ENCODE measurements at regions not wholly inside any gene's neighbourhood (a gene's known extent, or its start where the extent isn't known, plus 50 kb on each side); places are given as distances from the start of the nearest gene placed in this dataset.

DNA sequence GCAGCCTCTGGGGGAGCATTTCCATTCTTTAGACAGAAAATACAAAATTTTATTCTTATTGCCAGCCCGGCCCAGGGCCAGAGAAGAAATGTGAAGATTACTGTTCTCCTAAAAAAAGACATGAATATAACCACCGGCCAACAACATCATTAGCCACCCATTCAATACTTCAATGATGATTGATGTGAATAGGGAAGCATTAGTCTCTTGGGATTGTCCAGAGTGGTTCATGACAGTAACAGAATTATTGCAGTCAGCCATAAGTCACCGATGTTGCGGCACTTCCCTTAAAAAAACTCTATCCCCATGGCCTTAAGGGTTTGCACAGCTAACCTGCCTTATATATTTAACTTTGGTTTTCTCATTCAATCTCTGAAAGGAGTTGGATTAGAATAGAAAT is 418.7 kb downstream of the CENPC start:
- TF ChIP-seq, protein P1, sequence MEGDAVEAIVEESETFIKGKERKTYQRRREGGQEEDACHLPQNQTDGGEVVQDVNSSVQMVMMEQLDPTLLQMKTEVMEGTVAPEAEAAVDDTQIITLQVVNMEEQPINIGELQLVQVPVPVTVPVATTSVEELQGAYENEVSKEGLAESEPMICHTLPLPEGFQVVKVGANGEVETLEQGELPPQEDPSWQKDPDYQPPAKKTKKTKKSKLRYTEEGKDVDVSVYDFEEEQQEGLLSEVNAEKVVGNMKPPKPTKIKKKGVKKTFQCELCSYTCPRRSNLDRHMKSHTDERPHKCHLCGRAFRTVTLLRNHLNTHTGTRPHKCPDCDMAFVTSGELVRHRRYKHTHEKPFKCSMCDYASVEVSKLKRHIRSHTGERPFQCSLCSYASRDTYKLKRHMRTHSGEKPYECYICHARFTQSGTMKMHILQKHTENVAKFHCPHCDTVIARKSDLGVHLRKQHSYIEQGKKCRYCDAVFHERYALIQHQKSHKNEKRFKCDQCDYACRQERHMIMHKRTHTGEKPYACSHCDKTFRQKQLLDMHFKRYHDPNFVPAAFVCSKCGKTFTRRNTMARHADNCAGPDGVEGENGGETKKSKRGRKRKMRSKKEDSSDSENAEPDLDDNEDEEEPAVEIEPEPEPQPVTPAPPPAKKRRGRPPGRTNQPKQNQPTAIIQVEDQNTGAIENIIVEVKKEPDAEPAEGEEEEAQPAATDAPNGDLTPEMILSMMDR (IDR thresholded peaks at IDR 0.05) = no peak
- Histone ChIP-seq H3K4me3 (no peak overlapping the region), H3K27ac (no peak overlapping the region), H3K9me3 (no peaks in the 10 kb centered on the region), H3K36me3 (no peaks in the 10 kb centered on the region), H3K27me3 (no peaks in the 10 kb centered on the region), H3K4me1 (no peaks in the 10 kb centered on the region)
- no peak for ATAC-seq
- intact Hi-C loops (cut with DNase I) = no loop called here
- no peak for DNase-seq

DNA sequence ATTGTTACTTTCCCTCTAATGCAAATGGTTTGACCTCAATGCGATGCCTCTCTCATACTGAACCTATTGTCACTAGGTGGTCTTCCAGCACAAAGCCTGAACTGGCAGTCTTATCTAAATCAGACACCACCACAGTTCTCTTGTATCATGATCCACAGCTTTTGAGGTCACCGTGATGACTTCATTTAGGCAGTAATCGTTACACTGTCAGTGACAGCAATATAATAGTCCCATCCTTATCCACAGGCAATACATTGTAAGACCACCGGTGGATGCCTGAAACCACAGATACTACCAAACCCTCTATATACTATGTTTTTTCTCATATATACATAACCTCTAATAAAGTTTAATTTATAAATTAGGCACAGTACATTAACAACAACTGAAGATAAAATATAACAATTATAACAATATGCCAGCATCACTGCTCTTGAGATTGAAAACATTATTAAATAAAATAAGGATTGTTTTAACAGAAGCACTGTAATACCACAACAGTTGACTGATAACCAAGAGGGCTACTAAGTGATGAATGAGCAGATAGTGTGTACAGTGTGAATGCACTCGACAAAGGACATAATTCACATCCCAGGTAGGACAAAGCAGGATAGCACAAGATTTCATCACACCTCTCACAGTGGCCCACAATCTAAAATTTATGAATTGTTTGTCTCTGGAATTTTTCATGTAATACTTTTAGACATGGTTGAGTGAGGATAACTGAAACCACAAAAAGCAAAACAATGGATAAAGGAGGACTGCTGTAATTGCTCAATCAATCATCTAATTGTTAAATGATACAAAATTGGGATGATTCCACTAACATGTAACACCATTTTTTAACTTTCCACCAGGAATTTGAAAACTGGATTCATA is 419.4 kb downstream of the CENPC start:
- H3K4me1 ChIP-seq = no peaks in the 10 kb centered on the region
- intact Hi-C loops (cut with DNase I) = no loop called here
- H3K27me3 ChIP-seq = no peaks in the 10 kb centered on the region
- no peaks in the 10 kb centered on the region for H3K36me3 ChIP-seq
- no peak overlapping the region for H3K4me3 ChIP-seq
- H3K27ac ChIP-seq = no peak overlapping the region
- H3K9me3 ChIP-seq = no peaks in the 10 kb centered on the region
- TF ChIP-seq, protein P1 (IDR thresholded peaks at IDR 0.05) = no peak
- no peak for ATAC-seq
- no peak for DNase-seq

DNA sequence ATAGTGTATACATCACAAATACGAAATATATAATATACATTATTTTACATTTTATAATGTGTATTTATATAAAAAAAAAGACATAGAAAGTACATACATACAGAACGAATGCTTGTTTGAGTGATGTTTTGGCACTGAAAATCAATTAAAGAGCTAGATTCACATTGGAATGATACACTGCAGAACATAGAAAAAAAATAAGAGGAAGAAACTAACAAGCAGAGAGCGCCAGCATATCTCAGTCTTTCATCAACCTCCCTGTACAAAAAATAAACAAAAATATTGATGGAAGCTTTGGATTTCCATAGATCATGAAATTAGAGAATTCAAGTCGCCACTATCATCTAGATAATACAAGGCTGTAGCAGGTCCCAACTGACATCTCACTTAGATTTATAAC is 420.6 kb downstream of the CENPC start:
- DNase-seq = no peak
- no peaks in the 10 kb centered on the region for H3K4me1 ChIP-seq
- intact Hi-C loops (cut with DNase I) = no loop called here
- no peaks in the 10 kb centered on the region for H3K27me3 ChIP-seq
- TF ChIP-seq, protein P1 (IDR thresholded peaks at IDR 0.05) = no peak
- no peaks in the 10 kb centered on the region for H3K36me3 ChIP-seq
- no peak for ATAC-seq
- H3K27ac ChIP-seq = no peak overlapping the region
- no peak overlapping the region for H3K4me3 ChIP-seq
- H3K9me3 ChIP-seq = no peaks in the 10 kb centered on the region

DNA sequence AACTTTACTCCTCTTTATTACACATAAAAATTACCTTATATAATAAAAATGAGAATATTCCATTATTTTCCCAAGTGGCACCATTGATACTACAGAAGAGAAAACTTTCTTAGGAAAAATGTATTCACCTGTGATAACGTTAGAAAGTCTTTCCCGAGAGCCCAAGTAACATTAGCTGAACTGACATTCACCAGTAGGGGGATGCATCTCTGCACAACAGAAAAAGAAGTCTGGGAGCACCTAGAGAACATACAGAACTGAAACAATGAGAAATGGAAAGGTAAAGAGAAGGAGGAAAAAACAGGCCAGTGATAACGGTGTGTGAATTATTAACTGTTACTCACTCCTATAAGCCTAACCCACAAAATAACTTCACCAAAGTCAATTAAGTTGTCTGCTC is 423.3 kb downstream of the CENPC start:
- H3K36me3 ChIP-seq = no peaks in the 10 kb centered on the region
- no peak overlapping the region for H3K27ac ChIP-seq
- no peaks in the 10 kb centered on the region for H3K4me1 ChIP-seq
- H3K9me3 ChIP-seq = no peaks in the 10 kb centered on the region
- DNase-seq (no peak), ATAC-seq (no peak)
- TF ChIP-seq, protein P1 (IDR thresholded peaks at IDR 0.05) = no peak
- H3K4me3 ChIP-seq = no peak overlapping the region
- intact Hi-C loops (cut with DNase I) = no loop called here
- no peaks in the 10 kb centered on the region for H3K27me3 ChIP-seq

DNA sequence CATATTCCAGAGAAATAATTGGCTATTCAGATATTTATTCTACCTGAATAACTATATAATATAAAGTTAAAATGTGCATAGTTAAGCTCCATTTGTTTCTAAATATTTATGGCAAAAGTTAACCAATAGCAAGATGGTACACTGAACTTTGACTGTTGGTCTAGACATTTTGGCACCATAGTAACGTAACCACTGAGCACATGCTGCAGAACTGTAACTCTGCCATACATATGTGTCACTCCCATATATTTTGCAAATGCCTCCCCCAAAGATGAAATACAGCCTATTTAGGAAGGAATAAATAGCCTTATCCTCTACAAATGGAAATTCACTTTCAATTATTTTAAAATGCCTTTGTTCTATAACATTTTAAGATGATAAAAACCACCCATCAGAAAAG is 424.9 kb downstream of the CENPC start:
- Histone ChIP-seq H3K4me3 (no peak overlapping the region), H3K4me1 (no peaks in the 10 kb centered on the region), H3K27me3 (no peaks in the 10 kb centered on the region), H3K9me3 (no peaks in the 10 kb centered on the region), H3K27ac (no peak overlapping the region), H3K36me3 (no peaks in the 10 kb centered on the region)
- TF ChIP-seq, protein P1 (IDR thresholded peaks at IDR 0.05) = no peak
- ATAC-seq = no peak
- intact Hi-C loops (cut with DNase I) = no loop called here
- DNase-seq = no peak
